Panc1 (cell line): ENCODE measurements at regions not wholly inside any gene's neighbourhood (a gene's known extent, or its start where the extent isn't known, plus 50 kb on each side); places are given as distances from the start of the nearest gene placed in this dataset.

Source experiments
- ATAC-seq: fragments of 200-7000 bp; cut with Tn5 transposase; 2 replicates; pipeline ENCODE4 v1.9.1; 2020; ENCODE audit warnings: mild to moderate bottlenecking, moderate library complexity
- BruUV-seq: library from RNA; stranded (reverse); fragments of 400-500 nt; replicated peaks from 2 replicates; lab custom pipeline; 2021; lab: Mats Ljungman, UMichigan
- CTCF ChIA-PET: fragments of 300-600 bp; sonication (Branson Sonifier 250); formaldehyde crosslinking; loops from one replicate; lab custom pipeline; 2022; ENCODE audit warnings: antibody characterized with exemption; lab: Charles Lee
- POLR2A ChIA-PET: fragments of 300-600 bp; sonication (Branson Sonifier 250); formaldehyde crosslinking; loops from one replicate; lab custom pipeline; 2022; ENCODE audit warnings: antibody characterized with exemption; lab: Charles Lee
- DNase-seq: peaks from one replicate; pipeline ENCODE4 v3.0.0-alpha.2; 2010; ENCODE audit warnings: low read depth, low spot score
- H3K27ac ChIP-seq: 2 replicates; pipeline ENCODE4 v1.5.1; 2011; ENCODE audit warnings: mild to moderate bottlenecking, low read length, inconsistent platforms
- H3K27me3 ChIP-seq: fragments of 200-500 bp; sonication (Bioruptor generic); 2 replicates; pipeline ENCODE4 v1.6.0; 2014; ENCODE audit warnings: low read length, inconsistent platforms; ENCODE audit not compliant: control insufficient read depth, insufficient read depth
- H3K36me3 ChIP-seq: fragments of 200-500 bp; sonication (Bioruptor generic); 2 replicates; pipeline ENCODE4 v1.5.1; 2014; ENCODE audit warnings: inconsistent platforms, mild to moderate bottlenecking, low read length, moderate library complexity; ENCODE audit not compliant: control insufficient read depth, insufficient read depth
- H3K4me1 ChIP-seq: 2 replicates; pipeline ENCODE4 v1.5.1; 2011; ENCODE audit warnings: inconsistent platforms, mild to moderate bottlenecking, low read length, moderate library complexity; ENCODE audit not compliant: control insufficient read depth, insufficient read depth
- H3K4me3 ChIP-seq, 2 experiments: 2 replicates each; pipeline ENCODE4 v1.5.1; 2011 to 2012; ENCODE audit warnings: low read depth in 2 of 2, low read length in 2 of 2, mild to moderate bottlenecking in 2 of 2, inconsistent platforms in 1 of 2, moderate library complexity in 1 of 2
- H3K9me3 ChIP-seq: fragments of 200-500 bp; sonication (Bioruptor generic); 2 replicates; pipeline ENCODE4 v1.5.1; 2014; ENCODE audit warnings: low read depth, mild to moderate bottlenecking, inconsistent platforms, low read length, moderate library complexity; ENCODE audit not compliant: control insufficient read depth, insufficient read depth
- CTCF ChIP-seq: fragments of 450-650 bp; IDR thresholded peaks from 2 replicates; pipeline ENCODE4 v1.5.1; 2017; ENCODE audit warnings: mild to moderate bottlenecking
- POLR2AphosphoS5 ChIP-seq: IDR thresholded peaks from 2 replicates; pipeline ENCODE4 v1.6.1; 2012; ENCODE audit warnings: mild to moderate bottlenecking, low read depth, low read length, moderate library complexity
- REST ChIP-seq, 2 experiments: IDR thresholded peaks; 2 replicates each; pipeline ENCODE4 v1.6.1; 2011 to 2012; ENCODE audit warnings: low read depth in 2 of 2, control low read depth in 1 of 2, low read length in 1 of 2, mild to moderate bottlenecking in 1 of 2, moderate library complexity in 1 of 2; ENCODE audit not compliant: insufficient read depth in 1 of 2
- SIN3A ChIP-seq: IDR thresholded peaks from 2 replicates; pipeline ENCODE4 v1.6.1; 2012; ENCODE audit warnings: low read depth, mild to moderate bottlenecking, low read length, moderate library complexity, borderline replicate concordance; ENCODE audit not compliant: insufficient read depth
- TCF7L2 ChIP-seq: IDR thresholded peaks from 2 replicates; pipeline ENCODE4 v1.6.1; 2011; ENCODE audit warnings: mild to moderate bottlenecking, low read depth, low read length, inconsistent platforms
- in situ Hi-C: cut with HindIII; loops from 2 replicates; pipeline ENCODE4 v1.10.0; 2016; ENCODE audit warnings: low sequenced_read_pairs, low pct_unique_long_range_greater_than_20kb
- intact Hi-C: fragments of 100-400 bp; cut with micrococcal nuclease; formaldehyde crosslinking; loops from one replicate; pipeline ENCODE4 v1.10.0; 2022; ENCODE audit not compliant: unreplicated experiment

- H3K4me3 ChIP-seq, result no peak overlapping the region
- ChIA-PET POLR2A (no interaction called here), CTCF (no interaction called here)
- H3K27me3 ChIP-seq, result no peaks in the 10 kb centered on the region
- DNase-seq (no peak), ATAC-seq (no peak)
- TF ChIP-seq POLR2AphosphoS5, result no peak
- no peak for TF ChIP-seq SIN3A
- no peak for TF ChIP-seq REST (IDR thresholded peaks at IDR 0.05; ENCODE audit: insufficient read depth in 1 of 2, low read depth in 2 of 2, low read length in 1 of 2)
- no peak for TF ChIP-seq CTCF
- TF ChIP-seq TCF7L2, result no peak
- H3K4me1 ChIP-seq, result no peaks in the 10 kb centered on the region
- BruUV-seq, result no TSS peak
- in situ Hi-C loops (no loop called here), intact Hi-C loops (no loop called here)
- no peaks in the 10 kb centered on the region for H3K36me3 ChIP-seq
- no peak overlapping the region for H3K27ac ChIP-seq
- H3K9me3 ChIP-seq, result no peaks in the 10 kb centered on the region
These were observed 318.2 kb downstream of the BCL11B start for GRCh38 chr14:98953551-98954348.

- in situ Hi-C loops (no loop called here), intact Hi-C loops (no loop called here)
- no peaks in the 10 kb centered on the region for H3K36me3 ChIP-seq
- DNase-seq (no peak), ATAC-seq (no peak)
- H3K4me1 ChIP-seq, result no peaks in the 10 kb centered on the region
- no peak overlapping the region for H3K4me3 ChIP-seq
- H3K27ac ChIP-seq, result no peak overlapping the region
- H3K27me3 ChIP-seq, result no peaks in the 10 kb centered on the region
- no peaks in the 10 kb centered on the region for H3K9me3 ChIP-seq
- CTCF ChIA-PET, result no interaction called here
- TF ChIP-seq SIN3A (no peak), CTCF (no peak), POLR2AphosphoS5 (no peak), TCF7L2 (no peak), REST (IDR thresholded peaks at IDR 0.05; ENCODE audit: insufficient read depth in 1 of 2, low read depth in 2 of 2, low read length in 1 of 2) (no peak)
- no TSS peak for BruUV-seq
- POLR2A ChIA-PET, result no interaction called here
These were observed 317.5 kb downstream of the BCL11B start for GRCh38 chr14:98954349-98955000.
